Right lobe of liver (tissue), 6 donors: ENCODE measurements at regions not wholly inside any gene's neighbourhood (a gene's known extent, or its start where the extent isn't known, plus 50 kb on each side); places are given as distances from the start of the nearest gene placed in this dataset.

Source experiments
- ATAC-seq, 4 donors: fragments of 200-7000 bp; cut with Tn5 transposase; one replicate each; pipeline ENCODE4 v1.9.1; 2020; ENCODE audit warnings: mild to moderate bottlenecking in 4 of 4, moderate library complexity in 4 of 4
- DNase-seq, 3 donors: peaks; one replicate each; pipeline ENCODE4 v3.0.0-alpha.2; 2020
- H3K27ac ChIP-seq, 3 donors: fragments of 200-600 bp; one replicate each; pipeline ENCODE4 v1.8.0; 2022
- H3K27me3 ChIP-seq, 2 donors: fragments of 200-600 bp; one replicate each; pipeline ENCODE4 v1.8.0; 2022
- H3K36me3 ChIP-seq, 4 donors: fragments of 200-600 bp; sonication (generic) in 1 of 4; one replicate each; pipeline versions ENCODE4 v1.5.1 to v1.8.0; 2017 to 2022; ENCODE audit warnings: control low read depth in 1 of 4
- H3K4me1 ChIP-seq, 4 donors: fragments of 200-600 bp; sonication (generic) in 1 of 4; one replicate each; pipeline versions ENCODE4 v1.5.1 to v1.8.0; 2017 to 2022; ENCODE audit warnings: control low read depth in 1 of 4
- H3K4me3 ChIP-seq, 3 donors: fragments of 200-600 bp; one replicate each; pipeline ENCODE4 v1.8.0; 2022
- H3K9me3 ChIP-seq, 4 donors: fragments of 200-600 bp; sonication (generic) in 1 of 4; one replicate each; pipeline versions ENCODE4 v1.5.1 to v1.8.0; 2017 to 2022; ENCODE audit warnings: control low read depth in 1 of 4
- CTCF ChIP-seq, 4 donors: fragments of 200-600 bp in 3 of 4; fragments of 450-650 bp in 1 of 4; IDR thresholded peaks; one replicate each; pipeline versions ENCODE4 v1.5.1 to v1.8.0; 2016 to 2022; ENCODE audit warnings: antibody characterized with exemption in 4 of 4, mild to moderate bottlenecking in 2 of 4
- POLR2A ChIP-seq: fragments of 450-650 bp; IDR thresholded peaks from one replicate; pipeline ENCODE4 v1.6.1; 2017; ENCODE audit warnings: antibody characterized with exemption, mild to moderate bottlenecking
- WGBS: methylation state at CpG from one replicate; pipeline ENCODE4 v1.1.6; 2018; ENCODE audit warnings: low coverage, low lambda C conversion rate; ENCODE audit not compliant: insufficient coverage; ENCODE audit errors: missing lambda C conversion rate; 5-methylcytosine and 5-hydroxymethylcytosine counted together
- intact Hi-C, 2 donors: fragments of 100-400 bp; cut with DNase I; formaldehyde crosslinking; loops; one replicate each; pipeline versions ENCODE4 v1.11.2 to v1.14.1; 2022
- donor health status: DM: no; HTN: yes; CAD: no.
- donor health status: DM: no; HTN: no; CAD: no.
- donor health status: DM: no; HTN: no; CAD: no.
- donor health status: DM: no; HTN: yes; CAD: no.
- donor health status: DM: no; HTN: yes; CAD: no.

- H3K27ac ChIP-seq: no peak overlapping the region
- 77% methylated on average over 7 of the region's 13 CpGs for WGBS
- H3K27me3 ChIP-seq: no peaks in the 10 kb centered on the region
- H3K36me3 ChIP-seq: no peaks in the 10 kb centered on the region
- DNase-seq (no peak), ATAC-seq (no peak)
- H3K4me3 ChIP-seq: no peak overlapping the region
- no peaks in the 10 kb centered on the region for H3K4me1 ChIP-seq
- no peaks in the 10 kb centered on the region for H3K9me3 ChIP-seq
- intact Hi-C loops: no loop called here
- TF ChIP-seq POLR2A (no peak), CTCF (IDR thresholded peaks at IDR 0.05) (no peak)
These were observed 52.0 kb downstream of the OLIG1 start for GRCh38 chr21:33121715-33122475.

- ATAC-seq (no peak), DNase-seq (no peak)
- Histone ChIP-seq H3K36me3 (no peaks in the 10 kb centered on the region), H3K27ac (no peak overlapping the region), H3K9me3 (no peaks in the 10 kb centered on the region), H3K4me3 (no peak overlapping the region), H3K4me1 (no peaks in the 10 kb centered on the region), H3K27me3 (no peaks in the 10 kb centered on the region)
- 73% methylated on average over 6 of the region's 6 CpGs for WGBS
- intact Hi-C loops: no loop called here
- TF ChIP-seq POLR2A (no peak), CTCF (IDR thresholded peaks at IDR 0.05) (no peak)
These were observed 52.6 kb downstream of the OLIG1 start for GRCh38 chr21:33122507-33122906.

DNA sequence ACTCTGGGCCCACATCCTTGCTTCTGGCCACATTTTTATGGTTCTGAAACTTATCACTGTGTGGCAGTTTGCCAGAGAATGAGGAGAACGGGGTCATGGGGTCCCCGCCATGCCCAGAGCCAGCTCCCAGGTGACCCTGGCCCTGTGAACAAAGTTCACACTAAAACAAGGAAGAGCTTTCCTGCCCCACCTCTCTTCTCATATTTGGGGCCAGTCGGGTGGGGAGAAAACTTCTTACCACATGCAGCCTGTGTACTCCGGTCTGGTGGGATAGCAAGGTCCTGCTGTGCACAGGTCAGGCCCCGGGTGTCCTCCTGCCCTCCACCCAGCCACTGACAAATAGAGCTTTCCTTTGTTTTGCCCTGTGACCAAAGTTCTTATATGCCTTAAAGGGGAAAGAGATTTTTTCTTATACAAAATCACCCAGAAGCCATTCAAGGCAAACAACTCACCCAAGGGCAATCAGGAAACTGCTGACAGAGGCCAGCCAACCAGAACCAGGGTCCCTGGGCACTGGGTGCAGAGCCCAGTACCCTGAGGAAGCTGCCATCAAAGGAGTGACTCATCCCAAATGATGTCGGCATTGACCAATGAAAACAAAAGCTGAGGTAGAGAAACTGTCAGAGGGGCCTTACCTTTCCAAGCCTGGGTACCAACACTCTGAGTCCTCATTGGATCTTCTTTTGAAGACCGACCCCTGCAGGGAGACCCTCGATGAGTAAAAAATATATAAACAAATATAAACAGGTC, 53.6 kb downstream of the OLIG1 start:
- intact Hi-C loops: no loop called here
- Histone ChIP-seq H3K4me3 (no peak overlapping the region), H3K9me3 (no peaks in the 10 kb centered on the region), H3K4me1 (no peaks in the 10 kb centered on the region), H3K36me3 (no peaks in the 10 kb centered on the region), H3K27me3 (no peaks in the 10 kb centered on the region), H3K27ac (no peak overlapping the region)
- whole genome bisulfite sequencing: 47% methylated on average over 4 of the region's 8 CpGs
- ATAC-seq (no peak), DNase-seq (no peak)
- TF ChIP-seq CTCF (IDR thresholded peaks at IDR 0.05) (no peak), POLR2A (no peak)

GRCh38 chr21:33124889-33125288, 54.9 kb downstream of the OLIG1 start:
- H3K4me3 ChIP-seq: no peak overlapping the region
- no peaks in the 10 kb centered on the region for H3K27me3 ChIP-seq
- TF ChIP-seq POLR2A (no peak), CTCF (IDR thresholded peaks at IDR 0.05) (no peak)
- H3K9me3 ChIP-seq: no peaks in the 10 kb centered on the region
- no peaks in the 10 kb centered on the region for H3K36me3 ChIP-seq
- no peaks in the 10 kb centered on the region for H3K4me1 ChIP-seq
- WGBS: 50% methylated on average over 6 of the region's 7 CpGs
- intact Hi-C loops: no loop called here
- no peak overlapping the region for H3K27ac ChIP-seq
- ATAC-seq (no peak), DNase-seq (no peak)
